Thyroid gland (tissue), 4 donors: ENCODE measurements at regions not wholly inside any gene's neighbourhood (a gene's known extent, or its start where the extent isn't known, plus 50 kb on each side); places are given as distances from the start of the nearest gene placed in this dataset.

Experiments used
- CTCF ChIP-seq, 6 experiments: fragments of 200-600 bp in 3 of 6; fragments of 450-650 bp in 3 of 6; sonication (generic) in 3 of 6; IDR thresholded peaks; one replicate each; pipeline ENCODE4 v1.5.1; 2016 to 2019; ENCODE audit warnings: antibody characterized with exemption in 6 of 6, mild to moderate bottlenecking in 2 of 6, inconsistent platforms in 1 of 6, moderate library complexity in 1 of 6
- POLR2A ChIP-seq, 2 donors: fragments of 450-650 bp; IDR thresholded peaks; one replicate each; pipeline ENCODE4 v1.6.1; 2017; ENCODE audit warnings: antibody characterized with exemption in 2 of 2, mild to moderate bottlenecking in 2 of 2, moderate library complexity in 1 of 2

- TF ChIP-seq CTCF (IDR thresholded peaks at IDR 0.05) = no peak
- TF ChIP-seq POLR2A (IDR thresholded peaks at IDR 0.05) = no peak
Measured at GRCh38 chr1:5369223-5369622, 623.0 kb downstream of the NPHP4 start.
